ENCODE measurements at regions not wholly inside any gene's neighbourhood (a gene's known extent, or its start where the extent isn't known, plus 50 kb on each side); places are given as distances from the start of the nearest gene placed in this dataset.

GRCh38 chr9:89994988-89995613, 390.3 kb downstream of the GADD45G start:
- Histone ChIP-seq H3K27me3 (no peaks in the 10 kb centered on the region), H3K4me3 (no peak overlapping the region), H3K9me3 (peaks cover 0 to 5% (median 0%) of the 10 kb centered on the region in 3 donors), H3K4me1 (peaks cover under 1 to 60% (median 18%) of the 10 kb centered on the region in 3 donors), H3K27ac (no peak overlapping the region), H3K36me3 (no peaks in the 10 kb centered on the region)
- no peak for ATAC-seq
- TF ChIP-seq POLR2A (IDR thresholded peaks at IDR 0.05): no peak
- TF ChIP-seq POLR2AphosphoS5 (IDR thresholded peaks at IDR 0.05): no peak
- no peak for TF ChIP-seq CTCF (IDR thresholded peaks at IDR 0.05)
- no peak for TF ChIP-seq EP300 (IDR thresholded peaks at IDR 0.05)
- 73 to 74% methylated on average over 2 to 10 of the region's 19 CpGs for WGBS, 2 donors (ENCODE audit: low coverage in 1 of 2)

DNA sequence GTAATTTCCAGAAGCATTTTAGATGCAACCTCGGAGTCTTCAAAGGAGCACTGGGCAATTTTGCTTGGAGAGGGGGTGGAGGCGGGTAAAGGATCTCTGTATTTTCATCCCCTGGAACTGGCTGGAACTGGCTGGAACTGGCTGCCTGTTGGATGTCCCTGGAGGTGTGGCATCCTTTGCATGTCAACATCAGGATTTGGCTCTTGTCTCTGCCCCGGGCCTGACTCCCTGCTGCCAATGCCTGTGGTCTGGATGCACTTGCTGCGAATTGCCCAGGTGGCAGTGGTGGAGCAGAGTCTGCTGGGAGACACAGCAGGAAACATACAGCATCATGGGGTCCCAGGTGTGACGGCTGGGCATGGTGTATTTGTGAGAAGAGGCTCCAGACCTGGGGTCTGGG, 391.3 kb downstream of the GADD45G start:
- no peak for ATAC-seq
- Histone ChIP-seq H3K9me3 (peaks cover 0 to 5% (median 0%) of the 10 kb centered on the region in 3 donors), H3K4me1 (peaks cover 9 to 70% (median 23%) of the 10 kb centered on the region in 3 donors), H3K27me3 (no peaks in the 10 kb centered on the region), H3K4me3 (no peak overlapping the region), H3K27ac (no peak overlapping the region), H3K36me3 (no peaks in the 10 kb centered on the region)
- 94% methylated on average over 3 of the region's 5 CpGs; no CpG with 5 or more reads in 1 of the 2 donors for WGBS, 2 donors (ENCODE audit: low coverage in 1 of 2)
- TF ChIP-seq CTCF (IDR thresholded peaks at IDR 0.05): no peak
- TF ChIP-seq EP300 (IDR thresholded peaks at IDR 0.05): no peak
- no peak for TF ChIP-seq POLR2A (IDR thresholded peaks at IDR 0.05)
- TF ChIP-seq POLR2AphosphoS5 (IDR thresholded peaks at IDR 0.05): no peak

GRCh38 chr9:89996773-89997172, 392.0 kb downstream of the GADD45G start:
- 94% methylated on average over 2 of the region's 3 CpGs; no CpG with 5 or more reads in 1 of the 2 donors for WGBS, 2 donors (ENCODE audit: low coverage in 1 of 2)
- Histone ChIP-seq H3K4me1 (peaks cover 10 to 76% (median 26%) of the 10 kb centered on the region in 3 donors), H3K9me3 (peaks cover 0 to 5% (median 0%) of the 10 kb centered on the region in 3 donors), H3K4me3 (no peak overlapping the region), H3K36me3 (no peaks in the 10 kb centered on the region), H3K27me3 (no peaks in the 10 kb centered on the region), H3K27ac (no peak overlapping the region)
- no peak for ATAC-seq
- TF ChIP-seq EP300 (IDR thresholded peaks at IDR 0.05): no peak
- TF ChIP-seq POLR2AphosphoS5 (IDR thresholded peaks at IDR 0.05): no peak
- TF ChIP-seq POLR2A (IDR thresholded peaks at IDR 0.05): no peak
- no peak for TF ChIP-seq CTCF (IDR thresholded peaks at IDR 0.05)

DNA sequence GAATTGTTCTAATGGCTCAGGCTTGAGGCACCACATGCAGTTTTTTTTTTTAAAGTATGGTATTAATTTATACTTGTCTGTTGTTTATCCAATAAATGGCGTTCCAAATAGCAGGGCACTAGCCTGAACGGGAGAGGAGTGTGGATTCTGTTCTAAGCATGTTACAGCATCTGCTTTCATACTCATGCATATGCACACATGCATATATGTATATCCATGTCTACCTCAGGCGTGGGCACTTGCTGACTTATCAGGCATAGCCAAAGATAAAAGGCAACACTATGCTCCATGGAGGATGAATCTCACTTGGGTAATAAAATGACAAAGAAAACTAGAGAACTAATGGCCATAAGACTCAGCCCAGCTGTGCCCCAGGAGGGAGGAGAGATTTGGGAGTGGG, 393.8 kb downstream of the GADD45G start:
- ATAC-seq: no peak
- TF ChIP-seq EP300 (IDR thresholded peaks at IDR 0.05): no peak
- no peak for TF ChIP-seq POLR2A (IDR thresholded peaks at IDR 0.05)
- no peak for TF ChIP-seq CTCF (IDR thresholded peaks at IDR 0.05)
- TF ChIP-seq POLR2AphosphoS5 (IDR thresholded peaks at IDR 0.05): no peak
- H3K27ac ChIP-seq: peak overlapping the region in 3 of 4 donors; percentile 80 to 89 (median 81)
- no peak overlapping the region for H3K4me3 ChIP-seq
- H3K27me3 ChIP-seq: no peaks in the 10 kb centered on the region
- H3K36me3 ChIP-seq: no peaks in the 10 kb centered on the region
- 75 to 76% methylated on average over 3 of the region's 3 CpGs for WGBS, 2 donors (ENCODE audit: low coverage in 1 of 2)
- H3K9me3 ChIP-seq: peaks cover 0 to 5% (median 0%) of the 10 kb centered on the region in 3 donors
- H3K4me1 ChIP-seq: peaks cover 13 to 81% (median 33%) of the 10 kb centered on the region in 3 donors

- Histone ChIP-seq H3K4me3 (no peak overlapping the region), H3K27ac (peak overlapping the region; percentile 48 to 89 (median 80)), H3K9me3 (peaks cover 0 to 5% (median 0%) of the 10 kb centered on the region in 3 donors), H3K27me3 (no peaks in the 10 kb centered on the region), H3K4me1 (peaks cover 13 to 81% (median 29%) of the 10 kb centered on the region in 3 donors), H3K36me3 (no peaks in the 10 kb centered on the region)
- WGBS, 2 donors (ENCODE audit: low coverage in 1 of 2): 50 to 70% methylated on average over 2 of the region's 3 CpGs
- no peak for ATAC-seq
- TF ChIP-seq CTCF (IDR thresholded peaks at IDR 0.05) (no peak), EP300 (IDR thresholded peaks at IDR 0.05) (no peak), POLR2AphosphoS5 (IDR thresholded peaks at IDR 0.05) (no peak), POLR2A (IDR thresholded peaks at IDR 0.05) (no peak)
Measured at GRCh38 chr9:89999176-89999533, 394.3 kb downstream of the GADD45G start.

Data from gastroesophageal sphincter (tissue), 4 donors.